Stomach (tissue), 4 donors: ENCODE measurements at regions not wholly inside any gene's neighbourhood (a gene's known extent, or its start where the extent isn't known, plus 50 kb on each side); places are given as distances from the start of the nearest gene placed in this dataset.

Experiments used
- POLR2A ChIP-seq, 4 donors: fragments of 450-650 bp; IDR thresholded peaks; one replicate each; pipeline ENCODE4 v1.6.1; 2016; ENCODE audit warnings: antibody characterized with exemption in 4 of 4, control low read depth in 2 of 4, mild to moderate bottlenecking in 1 of 4, moderate library complexity in 1 of 4
- POLR2AphosphoS5 ChIP-seq, 3 donors: sonication (generic); formaldehyde crosslinking; IDR thresholded peaks; one replicate each; pipeline ENCODE4 v1.6.1; 2016; ENCODE audit warnings: antibody characterized with exemption in 3 of 3
- TF ChIP-seq, protein P1 (sequence below), 7 experiments: fragments of 450-650 bp in 4 of 7; fragments of 200-600 bp in 3 of 7; sonication (generic) in 3 of 7; IDR thresholded peaks; one replicate each; pipeline ENCODE4 v1.5.1; 2016 to 2019; ENCODE audit warnings: antibody characterized with exemption in 7 of 7, control low read depth in 2 of 7, mild to moderate bottlenecking in 1 of 7

DNA sequence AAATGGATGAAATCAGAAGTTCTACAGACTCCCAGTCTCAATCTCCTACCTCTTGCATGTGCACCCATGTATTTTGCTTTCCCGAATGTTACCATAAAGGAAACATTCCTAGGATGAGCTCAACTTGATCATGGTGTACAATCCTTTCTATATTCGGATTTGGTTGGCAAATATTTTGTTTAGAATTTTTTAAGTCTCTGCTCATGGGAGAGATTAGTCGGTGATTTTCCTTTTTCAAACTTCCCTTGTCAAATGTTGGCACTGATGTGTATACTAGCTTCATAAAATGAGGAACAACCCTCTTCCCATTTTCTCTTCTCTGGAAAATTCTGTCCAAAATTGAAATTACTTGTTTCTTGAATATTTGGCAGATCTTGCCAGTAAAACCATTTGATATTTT lies 317.6 kb upstream of the RASGRP1 start:
- TF ChIP-seq POLR2A (IDR thresholded peaks at IDR 0.05) (no peak), POLR2AphosphoS5 (IDR thresholded peaks at IDR 0.05) (no peak)
- TF ChIP-seq, protein P1, sequence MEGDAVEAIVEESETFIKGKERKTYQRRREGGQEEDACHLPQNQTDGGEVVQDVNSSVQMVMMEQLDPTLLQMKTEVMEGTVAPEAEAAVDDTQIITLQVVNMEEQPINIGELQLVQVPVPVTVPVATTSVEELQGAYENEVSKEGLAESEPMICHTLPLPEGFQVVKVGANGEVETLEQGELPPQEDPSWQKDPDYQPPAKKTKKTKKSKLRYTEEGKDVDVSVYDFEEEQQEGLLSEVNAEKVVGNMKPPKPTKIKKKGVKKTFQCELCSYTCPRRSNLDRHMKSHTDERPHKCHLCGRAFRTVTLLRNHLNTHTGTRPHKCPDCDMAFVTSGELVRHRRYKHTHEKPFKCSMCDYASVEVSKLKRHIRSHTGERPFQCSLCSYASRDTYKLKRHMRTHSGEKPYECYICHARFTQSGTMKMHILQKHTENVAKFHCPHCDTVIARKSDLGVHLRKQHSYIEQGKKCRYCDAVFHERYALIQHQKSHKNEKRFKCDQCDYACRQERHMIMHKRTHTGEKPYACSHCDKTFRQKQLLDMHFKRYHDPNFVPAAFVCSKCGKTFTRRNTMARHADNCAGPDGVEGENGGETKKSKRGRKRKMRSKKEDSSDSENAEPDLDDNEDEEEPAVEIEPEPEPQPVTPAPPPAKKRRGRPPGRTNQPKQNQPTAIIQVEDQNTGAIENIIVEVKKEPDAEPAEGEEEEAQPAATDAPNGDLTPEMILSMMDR (IDR thresholded peaks at IDR 0.05), result no peak
